GM12878 (cell line): ENCODE measurements at regions not wholly inside any gene's neighbourhood (a gene's known extent, or its start where the extent isn't known, plus 50 kb on each side); places are given as distances from the start of the nearest gene placed in this dataset.

Source experiments
- ATAC-seq: fragments of 200-7000 bp; cut with Tn5 transposase; 3 replicates; pipeline ENCODE4 v1.9.1; 2020; ENCODE audit warnings: mild to moderate bottlenecking, moderate library complexity
- BruUV-seq: library from RNA; stranded (reverse); fragments of 400-500 nt; replicated peaks from 2 replicates; lab custom pipeline; 2021; lab: Mats Ljungman, UMichigan
- CTCF ChIA-PET: fragments of 300-600 bp; sonication (Branson Sonifier 250); formaldehyde crosslinking; extraction: SDS; loops from one replicate; lab custom pipeline; 2021; ENCODE audit warnings: inconsistent platforms; lab: Yijun Ruan, JAX
- POLR2A ChIA-PET: fragments of 350-600 bp; formaldehyde crosslinking; extraction: SDS; loops from one replicate; lab custom pipeline; 2021; ENCODE audit warnings: inconsistent platforms; lab: Charles Lee
- RAD21 ChIA-PET: fragments of 300-600 bp; sonication (Branson Sonifier 250); formaldehyde crosslinking; loops from one replicate; lab custom pipeline; 2023; ENCODE audit warnings: antibody characterized with exemption; ENCODE audit not compliant: unreplicated experiment; lab: Charles Lee
- SMC1A ChIA-PET: fragments of 300-600 bp; sonication (Branson Sonifier 250); formaldehyde crosslinking; loops from one replicate; lab custom pipeline; 2023; ENCODE audit not compliant: unreplicated experiment, uncharacterized antibody; lab: Charles Lee
- DNase-seq: peaks from one replicate; pipeline ENCODE4 v3.0.0-alpha.2; 2011; ENCODE audit warnings: low read depth, low spot score
- FAIRE-seq: peaks from 3 replicates; lab custom pipeline; 2011; peaks lifted over from hg19 to GRCh38; lab: Jason Lieb, UNC
- H2AFZ ChIP-seq: 2 replicates; pipeline ENCODE4 v1.6.0; 2011; ENCODE audit warnings: low read depth, low read length, control low read depth; ENCODE audit not compliant: control insufficient read depth
- H3K27ac ChIP-seq: 2 replicates; pipeline ENCODE4 v1.5.1; 2011; ENCODE audit warnings: control low read depth; ENCODE audit not compliant: control insufficient read depth, insufficient read depth
- H3K27me3 ChIP-seq, 2 experiments: replicated peaks in 1 of 2; 2 replicates each; pipeline versions ENCODE4 v1.6.0 to v1.6.1; 2011; ENCODE audit warnings: low read length in 1 of 2; ENCODE audit not compliant: control insufficient read depth in 2 of 2, insufficient read depth in 2 of 2
- H3K36me3 ChIP-seq, 2 experiments: 2 replicates each; pipeline ENCODE4 v1.5.1; 2011; ENCODE audit warnings: low read length in 1 of 2; ENCODE audit not compliant: control insufficient read depth in 2 of 2, insufficient read depth in 2 of 2
- H3K4me1 ChIP-seq: 2 replicates; pipeline ENCODE4 v1.6.1; 2011; ENCODE audit warnings: mild to moderate bottlenecking, low read length, moderate library complexity, mixed read lengths; ENCODE audit not compliant: control insufficient read depth, insufficient read depth
- H3K4me2 ChIP-seq: 2 replicates; pipeline ENCODE4 v1.6.0; 2011; ENCODE audit warnings: control low read depth; ENCODE audit not compliant: control insufficient read depth, insufficient read depth
- H3K4me3 ChIP-seq: fragments of 200-600 bp; sonication (generic); 2 replicates; pipeline ENCODE4 v1.5.1; 2016
- H3K79me2 ChIP-seq: 2 replicates; pipeline ENCODE4 v1.6.0; 2011; ENCODE audit warnings: low read length; ENCODE audit not compliant: control insufficient read depth, insufficient read depth
- H3K9ac ChIP-seq: 2 replicates; pipeline ENCODE4 v1.8.0; 2011; ENCODE audit warnings: low read length, control low read depth, mixed read lengths; ENCODE audit not compliant: control insufficient read depth, insufficient read depth
- H3K9me3 ChIP-seq: replicated peaks from 3 replicates; pipeline ENCODE4 v1.5.1; 2011; ENCODE audit warnings: mild to moderate bottlenecking, low read length; ENCODE audit not compliant: control insufficient read depth, insufficient read depth
- H4K20me1 ChIP-seq: 2 replicates; pipeline ENCODE4 v1.6.0; 2011; ENCODE audit not compliant: control insufficient read depth, insufficient read depth
- CBX5 ChIP-seq: sonication (generic); IDR thresholded peaks from 2 replicates; pipeline ENCODE4 v1.6.1; 2016; ENCODE audit warnings: low read depth, moderate library complexity, mild to moderate bottlenecking, inconsistent platforms
- DPF2 ChIP-seq: fragments of 450-650 bp; IDR thresholded peaks from 2 replicates; pipeline ENCODE4 v1.6.1; 2017; ENCODE audit warnings: mild to moderate bottlenecking
- RCOR1 ChIP-seq: conservative IDR thresholded peaks from 2 replicates; pipeline ENCODE4 v1.6.1; 2012; ENCODE audit warnings: low read depth, low read length, improper control_type of control experiment
- STAT3 ChIP-seq: IDR thresholded peaks from 2 replicates; pipeline ENCODE4 v1.6.1; 2011; ENCODE audit warnings: low read depth, low read length, improper control_type of control experiment
- TCF12 ChIP-seq: IDR thresholded peaks from 2 replicates; pipeline ENCODE4 v1.6.1; 2011; ENCODE audit warnings: low read depth, mild to moderate bottlenecking, low read length
- TCF3 ChIP-seq: IDR thresholded peaks from 2 replicates; pipeline ENCODE4 v1.6.1; 2012; ENCODE audit warnings: low read depth, mild to moderate bottlenecking, low read length, borderline replicate concordance; ENCODE audit not compliant: insufficient read depth
- WGBS: methylation state at CpG from one replicate; pipeline ENCODE4 v1.1.6; 2016; ENCODE audit warnings: low lambda C conversion rate; ENCODE audit not compliant: insufficient replicate concordance, insufficient coverage; ENCODE audit errors: missing lambda C conversion rate; 5-methylcytosine and 5-hydroxymethylcytosine counted together
- in situ Hi-C: fragments of 300-500 bp; cut with MboI; formaldehyde crosslinking; loops from 9 replicates; pipeline ENCODE4 v1.14.3; 2018; ENCODE audit warnings: mixed read lengths
- intact Hi-C: fragments of 100-400 bp; cut with micrococcal nuclease; formaldehyde crosslinking; loops from one replicate; pipeline ENCODE4 v1.14.2; 2022; ENCODE audit not compliant: unreplicated experiment
- TF ChIP-seq, protein P1 (sequence below): fragments of 450-650 bp; IDR thresholded peaks from 2 replicates; pipeline ENCODE4 v1.6.1; 2017; ENCODE audit warnings: mild to moderate bottlenecking, moderate library complexity
- TF ChIP-seq, protein P2 (sequence below): fragments of 450-650 bp; IDR thresholded peaks from 2 replicates; pipeline ENCODE4 v1.6.1; 2017; ENCODE audit warnings: antibody characterized with exemption, mild to moderate bottlenecking, moderate library complexity

DNA sequence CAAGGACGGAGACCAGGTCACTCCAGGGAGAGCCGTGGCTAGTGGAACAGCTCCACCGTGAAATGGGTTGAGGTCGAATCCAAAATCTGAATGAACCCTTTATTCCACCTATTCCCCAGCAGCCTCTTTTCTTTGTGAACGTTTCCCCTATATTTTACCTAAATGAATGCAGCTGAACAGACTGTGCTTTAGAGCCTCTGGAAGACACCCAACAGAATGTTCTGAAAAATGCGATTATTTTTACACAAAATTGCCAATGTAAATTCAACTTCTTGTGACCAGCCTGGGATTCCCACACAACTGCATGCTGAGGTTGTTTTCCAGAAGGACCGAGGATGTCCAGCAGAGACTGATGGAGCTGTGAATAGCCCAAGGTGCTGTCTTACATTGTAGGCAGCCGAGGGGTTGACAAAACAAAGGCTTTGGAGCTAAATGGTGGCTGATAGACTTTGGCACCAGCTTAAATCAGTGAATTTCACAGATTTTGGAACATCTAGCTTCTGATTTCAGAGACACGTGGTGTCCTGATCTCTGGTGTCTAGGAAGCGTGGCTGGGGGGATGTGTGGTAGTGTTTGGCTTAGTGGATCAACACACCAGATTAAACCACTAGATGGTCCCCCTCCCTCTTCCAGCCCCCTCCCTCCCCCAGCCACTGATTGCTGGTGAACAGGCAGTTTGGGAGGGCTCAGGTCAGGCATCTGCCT is 150.4 kb downstream of the ZNF664 start:
- in situ Hi-C loops: no loop called here
- Histone ChIP-seq H3K27ac (no peak overlapping the region), H4K20me1 (no peaks in the 10 kb centered on the region), H3K4me1 (peaks cover 32% of the 10 kb centered on the region), H3K9ac (no peak overlapping the region), H3K4me3 (no peak overlapping the region), H3K79me2 (no peaks in the 10 kb centered on the region), H3K9me3 (no peaks in the 10 kb centered on the region), H3K4me2 (no peak overlapping the region), H3K27me3 (no peaks in the 10 kb centered on the region), H3K36me3 (no peaks in the 10 kb centered on the region), H2AFZ (no peak overlapping the region)
- ChIA-PET SMC1A (no interaction called here), RAD21 (no interaction called here), POLR2A (no interaction called here), CTCF (no interaction called here)
- DNase-seq: no peak
- ATAC-seq: no peak
- WGBS: 75% methylated on average over 10 of the region's 10 CpGs
- BruUV-seq: no TSS peak
- FAIRE-seq: no peak
- TF ChIP-seq STAT3 (no peak), RCOR1 (no peak), CBX5 (no peak), DPF2 (no peak)
- intact Hi-C loops: loop anchor here (10.0 kb wide), 1 partner anchor 791 kb away; the partner anchor contains the start of gene UBC

DNA sequence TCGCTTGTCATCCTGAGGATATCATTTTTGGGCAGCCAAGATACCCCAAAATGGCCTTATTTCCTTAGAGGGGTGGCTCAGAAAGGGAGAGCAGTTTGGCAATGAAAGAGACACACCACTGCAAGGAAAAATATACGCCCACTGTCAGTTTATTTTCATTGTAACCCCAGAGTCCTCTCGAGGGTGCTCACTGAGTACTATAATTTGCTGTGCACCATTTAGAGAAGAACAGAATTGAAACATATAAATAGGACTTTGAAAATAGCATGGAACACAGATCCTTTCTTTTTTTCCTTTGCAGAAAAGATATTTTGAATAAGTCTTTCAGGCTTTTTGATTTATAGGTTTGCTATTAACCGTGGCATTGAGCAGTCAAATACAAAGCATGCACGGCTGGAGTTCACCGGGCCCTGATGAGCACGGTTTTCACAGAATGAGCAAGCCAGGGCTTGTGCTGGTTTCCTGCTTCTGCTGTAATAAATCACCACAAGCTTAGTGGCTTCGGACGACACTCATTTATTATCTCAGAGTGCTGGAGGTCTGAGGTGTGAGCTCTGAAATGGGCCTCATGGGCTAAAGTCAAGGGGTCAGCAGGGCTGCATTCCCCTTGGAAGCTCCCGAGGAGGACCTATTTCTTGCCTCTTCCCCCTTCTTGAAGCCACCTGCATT is 152.3 kb downstream of the ZNF664 start:
- Histone ChIP-seq H4K20me1 (no peaks in the 10 kb centered on the region), H3K4me2 (peak overlapping the region; percentile 50), H3K79me2 (no peaks in the 10 kb centered on the region), H3K27me3 (no peaks in the 10 kb centered on the region), H3K9me3 (no peaks in the 10 kb centered on the region), H3K36me3 (no peaks in the 10 kb centered on the region), H2AFZ (no peak overlapping the region; the same call in 1 of the 2 replicates), H3K9ac (no peak overlapping the region; the same call in 1 of the 2 replicates), H3K4me1 (peaks cover 35% of the 10 kb centered on the region), H3K27ac (peak overlapping the region; percentile 7), H3K4me3 (no peak overlapping the region)
- DNase-seq (peak; percentile 72), ATAC-seq (peak; percentile 93), FAIRE-seq (peak; percentile 66)
- ChIA-PET CTCF (interaction anchor here (0.6 to 0.8 kb wide), 2 partner anchors 21 to 46 kb away, joined by 3 read pairs; no protein-coding TSS in a partner anchor), RAD21 (interaction anchor here (0.6 kb wide), 1 partner anchor 86 kb away, joined by 3 read pairs; no protein-coding TSS in a partner anchor), SMC1A (interaction anchor here (1.0 to 2.0 kb wide), 2 partner anchors 22 to 23 kb away, joined by 3 to 6 read pairs; no protein-coding TSS in a partner anchor), POLR2A (no interaction called here)
- 12% methylated on average over 10 of the region's 10 CpGs for WGBS
- in situ Hi-C loops (no loop called here), intact Hi-C loops (loop anchor here (10.0 kb wide), 1 partner anchor 789 kb away; the partner anchor contains the start of gene UBC)
- BruUV-seq: no TSS peak
- TF ChIP-seq, protein P1, sequence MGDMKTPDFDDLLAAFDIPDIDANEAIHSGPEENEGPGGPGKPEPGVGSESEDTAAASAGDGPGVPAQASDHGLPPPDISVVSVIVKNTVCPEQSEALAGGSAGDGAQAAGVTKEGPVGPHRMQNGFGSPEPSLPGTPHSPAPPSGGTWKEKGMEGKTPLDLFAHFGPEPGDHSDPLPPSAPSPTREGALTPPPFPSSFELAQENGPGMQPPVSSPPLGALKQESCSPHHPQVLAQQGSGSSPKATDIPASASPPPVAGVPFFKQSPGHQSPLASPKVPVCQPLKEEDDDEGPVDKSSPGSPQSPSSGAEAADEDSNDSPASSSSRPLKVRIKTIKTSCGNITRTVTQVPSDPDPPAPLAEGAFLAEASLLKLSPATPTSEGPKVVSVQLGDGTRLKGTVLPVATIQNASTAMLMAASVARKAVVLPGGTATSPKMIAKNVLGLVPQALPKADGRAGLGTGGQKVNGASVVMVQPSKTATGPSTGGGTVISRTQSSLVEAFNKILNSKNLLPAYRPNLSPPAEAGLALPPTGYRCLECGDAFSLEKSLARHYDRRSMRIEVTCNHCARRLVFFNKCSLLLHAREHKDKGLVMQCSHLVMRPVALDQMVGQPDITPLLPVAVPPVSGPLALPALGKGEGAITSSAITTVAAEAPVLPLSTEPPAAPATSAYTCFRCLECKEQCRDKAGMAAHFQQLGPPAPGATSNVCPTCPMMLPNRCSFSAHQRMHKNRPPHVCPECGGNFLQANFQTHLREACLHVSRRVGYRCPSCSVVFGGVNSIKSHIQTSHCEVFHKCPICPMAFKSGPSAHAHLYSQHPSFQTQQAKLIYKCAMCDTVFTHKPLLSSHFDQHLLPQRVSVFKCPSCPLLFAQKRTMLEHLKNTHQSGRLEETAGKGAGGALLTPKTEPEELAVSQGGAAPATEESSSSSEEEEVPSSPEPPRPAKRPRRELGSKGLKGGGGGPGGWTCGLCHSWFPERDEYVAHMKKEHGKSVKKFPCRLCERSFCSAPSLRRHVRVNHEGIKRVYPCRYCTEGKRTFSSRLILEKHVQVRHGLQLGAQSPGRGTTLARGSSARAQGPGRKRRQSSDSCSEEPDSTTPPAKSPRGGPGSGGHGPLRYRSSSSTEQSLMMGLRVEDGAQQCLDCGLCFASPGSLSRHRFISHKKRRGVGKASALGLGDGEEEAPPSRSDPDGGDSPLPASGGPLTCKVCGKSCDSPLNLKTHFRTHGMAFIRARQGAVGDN: peak; percentile 68; the same call in 1 of the 2 replicates
- TF ChIP-seq TCF3 (0 out of 2 replicates have a peak, but pooled peaks have one; percentile 51), CBX5 (no peak), TCF12 (peak; percentile 75; the same call in 1 of the 2 replicates)
- TF ChIP-seq, protein P2, sequence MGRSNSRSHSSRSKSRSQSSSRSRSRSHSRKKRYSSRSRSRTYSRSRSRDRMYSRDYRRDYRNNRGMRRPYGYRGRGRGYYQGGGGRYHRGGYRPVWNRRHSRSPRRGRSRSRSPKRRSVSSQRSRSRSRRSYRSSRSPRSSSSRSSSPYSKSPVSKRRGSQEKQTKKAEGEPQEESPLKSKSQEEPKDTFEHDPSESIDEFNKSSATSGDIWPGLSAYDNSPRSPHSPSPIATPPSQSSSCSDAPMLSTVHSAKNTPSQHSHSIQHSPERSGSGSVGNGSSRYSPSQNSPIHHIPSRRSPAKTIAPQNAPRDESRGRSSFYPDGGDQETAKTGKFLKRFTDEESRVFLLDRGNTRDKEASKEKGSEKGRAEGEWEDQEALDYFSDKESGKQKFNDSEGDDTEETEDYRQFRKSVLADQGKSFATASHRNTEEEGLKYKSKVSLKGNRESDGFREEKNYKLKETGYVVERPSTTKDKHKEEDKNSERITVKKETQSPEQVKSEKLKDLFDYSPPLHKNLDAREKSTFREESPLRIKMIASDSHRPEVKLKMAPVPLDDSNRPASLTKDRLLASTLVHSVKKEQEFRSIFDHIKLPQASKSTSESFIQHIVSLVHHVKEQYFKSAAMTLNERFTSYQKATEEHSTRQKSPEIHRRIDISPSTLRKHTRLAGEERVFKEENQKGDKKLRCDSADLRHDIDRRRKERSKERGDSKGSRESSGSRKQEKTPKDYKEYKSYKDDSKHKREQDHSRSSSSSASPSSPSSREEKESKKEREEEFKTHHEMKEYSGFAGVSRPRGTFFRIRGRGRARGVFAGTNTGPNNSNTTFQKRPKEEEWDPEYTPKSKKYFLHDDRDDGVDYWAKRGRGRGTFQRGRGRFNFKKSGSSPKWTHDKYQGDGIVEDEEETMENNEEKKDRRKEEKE: no peak
